KMS-11 (cell line): ENCODE measurements at regions not wholly inside any gene's neighbourhood (a gene's known extent, or its start where the extent isn't known, plus 50 kb on each side); places are given as distances from the start of the nearest gene placed in this dataset.

Experiments
- H2AFZ ChIP-seq: fragments of 200-600 bp; sonication (generic); 2 replicates; pipeline ENCODE4 v1.6.1; 2016; ENCODE audit warnings: antibody characterized with exemption, mixed run types, low read depth
- H3K27ac ChIP-seq: fragments of 200-600 bp; sonication (generic); 2 replicates; pipeline ENCODE4 v1.6.1; 2016; ENCODE audit warnings: mild to moderate bottlenecking, mixed run types
- H3K27me3 ChIP-seq: fragments of 200-600 bp; sonication (generic); 2 replicates; pipeline ENCODE4 v1.6.1; 2017; ENCODE audit warnings: mild to moderate bottlenecking, low read depth, mixed run types, moderate library complexity; ENCODE audit not compliant: insufficient read depth
- H3K36me3 ChIP-seq: fragments of 200-600 bp; sonication (generic); 2 replicates; pipeline ENCODE4 v1.6.1; 2017; ENCODE audit warnings: mild to moderate bottlenecking, mixed run types; ENCODE audit not compliant: insufficient read depth
- H3K4me1 ChIP-seq: fragments of 200-600 bp; sonication (generic); 2 replicates; pipeline ENCODE4 v1.6.1; 2016; ENCODE audit warnings: mild to moderate bottlenecking, low read depth, mixed run types; ENCODE audit not compliant: poor library complexity, severe bottlenecking
- H3K4me2 ChIP-seq: fragments of 200-600 bp; sonication (generic); 2 replicates; pipeline ENCODE4 v1.7.0; 2016; ENCODE audit warnings: mild to moderate bottlenecking, mixed run types
- H3K4me3 ChIP-seq: fragments of 200-600 bp; sonication (generic); IDR thresholded peaks from 2 replicates; pipeline ENCODE4 v1.6.1; 2017; ENCODE audit warnings: low read depth, low read length, mixed read lengths; ENCODE audit not compliant: insufficient read depth
- H3K79me2 ChIP-seq: fragments of 200-600 bp; sonication (generic); 2 replicates; pipeline ENCODE4 v1.6.1; 2016; ENCODE audit warnings: low read depth, mixed run types; ENCODE audit not compliant: insufficient read depth
- H3K9ac ChIP-seq: fragments of 200-600 bp; sonication (generic); 2 replicates; pipeline ENCODE4 v1.6.1; 2016; ENCODE audit warnings: mild to moderate bottlenecking, mixed run types
- H4K20me1 ChIP-seq: fragments of 200-600 bp; sonication (generic); 2 replicates; pipeline ENCODE4 v1.6.1; 2016; ENCODE audit warnings: mild to moderate bottlenecking, mixed run types; ENCODE audit not compliant: insufficient read depth
- CTCF ChIP-seq: fragments of 200-600 bp; sonication (generic); conservative IDR thresholded peaks from 2 replicates; pipeline ENCODE4 v1.6.1; 2017; ENCODE audit warnings: low read depth, mild to moderate bottlenecking, antibody characterized with exemption, low read length, moderate library complexity, mixed read lengths

GRCh38 chr4:96483308-96484030, 643.6 kb downstream of the PDHA2 start:
- no peak overlapping the region for H3K27ac ChIP-seq
- H3K4me1 ChIP-seq = no peaks in the 10 kb centered on the region
- H3K9ac ChIP-seq = no peak overlapping the region
- H2AFZ ChIP-seq = no peak overlapping the region
- no peaks in the 10 kb centered on the region for H4K20me1 ChIP-seq
- no peak for TF ChIP-seq CTCF
- H3K4me3 ChIP-seq = no peak overlapping the region
- no peaks in the 10 kb centered on the region; the same call in 1 of the 2 replicates for H3K36me3 ChIP-seq
- H3K4me2 ChIP-seq = no peak overlapping the region
- no peaks in the 10 kb centered on the region for H3K27me3 ChIP-seq
- H3K79me2 ChIP-seq = no peaks in the 10 kb centered on the region

- Histone ChIP-seq H2AFZ (no peak overlapping the region), H3K9ac (no peak overlapping the region), H3K4me2 (no peak overlapping the region), H3K4me1 (no peaks in the 10 kb centered on the region), H3K4me3 (no peak overlapping the region), H3K79me2 (no peaks in the 10 kb centered on the region), H3K27me3 (no peaks in the 10 kb centered on the region), H3K27ac (no peak overlapping the region), H3K36me3 (no peaks in the 10 kb centered on the region; the same call in 1 of the 2 replicates), H4K20me1 (no peaks in the 10 kb centered on the region)
- no peak for TF ChIP-seq CTCF
These were observed 646.7 kb downstream of the PDHA2 start for GRCh38 chr4:96486563-96486962.

GRCh38 chr4:96497621-96498020, 657.7 kb downstream of the PDHA2 start:
- no peaks in the 10 kb centered on the region for H3K36me3 ChIP-seq
- TF ChIP-seq CTCF = no peak
- no peaks in the 10 kb centered on the region for H3K27me3 ChIP-seq
- H3K9ac ChIP-seq = no peak overlapping the region
- H3K27ac ChIP-seq = no peak overlapping the region
- H3K79me2 ChIP-seq = no peaks in the 10 kb centered on the region
- H3K4me1 ChIP-seq = no peaks in the 10 kb centered on the region
- no peak overlapping the region for H3K4me2 ChIP-seq
- H3K4me3 ChIP-seq = no peak overlapping the region
- H2AFZ ChIP-seq = no peak overlapping the region
- H4K20me1 ChIP-seq = no peaks in the 10 kb centered on the region

- no peak overlapping the region for H2AFZ ChIP-seq
- no peaks in the 10 kb centered on the region for H4K20me1 ChIP-seq
- no peaks in the 10 kb centered on the region for H3K4me1 ChIP-seq
- no peak overlapping the region for H3K27ac ChIP-seq
- TF ChIP-seq CTCF = no peak
- H3K4me3 ChIP-seq = no peak overlapping the region
- no peaks in the 10 kb centered on the region for H3K36me3 ChIP-seq
- no peak overlapping the region for H3K4me2 ChIP-seq
- no peak overlapping the region for H3K9ac ChIP-seq
- no peaks in the 10 kb centered on the region for H3K79me2 ChIP-seq
- no peaks in the 10 kb centered on the region for H3K27me3 ChIP-seq
These were observed 664.5 kb downstream of the PDHA2 start for GRCh38 chr4:96504386-96504785.
